ENCODE measurements at regions not wholly inside any gene's neighbourhood (a gene's known extent, or its start where the extent isn't known, plus 50 kb on each side); places are given as distances from the start of the nearest gene placed in this dataset.

DNA sequence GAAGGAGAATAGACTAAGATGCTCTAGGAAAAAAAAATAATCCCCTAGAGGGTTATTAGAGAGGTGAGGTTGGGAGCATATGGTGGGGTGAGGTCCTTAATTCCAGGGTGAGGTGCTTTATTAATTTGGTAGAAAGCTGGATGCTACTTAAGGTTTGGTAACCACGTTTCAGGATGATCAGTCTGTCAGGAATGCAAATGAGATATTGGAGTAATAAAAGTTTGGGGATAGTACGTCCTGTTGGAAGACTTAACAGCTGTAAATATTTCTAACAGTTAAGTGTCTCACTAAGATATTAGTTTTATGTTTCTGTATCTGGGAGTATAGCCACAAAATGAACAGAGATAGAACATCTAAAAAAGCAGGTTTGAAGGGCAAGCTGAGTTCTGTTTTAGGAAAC, 578.9 kb downstream of the CETN3 start:
- TF ChIP-seq, protein P1, sequence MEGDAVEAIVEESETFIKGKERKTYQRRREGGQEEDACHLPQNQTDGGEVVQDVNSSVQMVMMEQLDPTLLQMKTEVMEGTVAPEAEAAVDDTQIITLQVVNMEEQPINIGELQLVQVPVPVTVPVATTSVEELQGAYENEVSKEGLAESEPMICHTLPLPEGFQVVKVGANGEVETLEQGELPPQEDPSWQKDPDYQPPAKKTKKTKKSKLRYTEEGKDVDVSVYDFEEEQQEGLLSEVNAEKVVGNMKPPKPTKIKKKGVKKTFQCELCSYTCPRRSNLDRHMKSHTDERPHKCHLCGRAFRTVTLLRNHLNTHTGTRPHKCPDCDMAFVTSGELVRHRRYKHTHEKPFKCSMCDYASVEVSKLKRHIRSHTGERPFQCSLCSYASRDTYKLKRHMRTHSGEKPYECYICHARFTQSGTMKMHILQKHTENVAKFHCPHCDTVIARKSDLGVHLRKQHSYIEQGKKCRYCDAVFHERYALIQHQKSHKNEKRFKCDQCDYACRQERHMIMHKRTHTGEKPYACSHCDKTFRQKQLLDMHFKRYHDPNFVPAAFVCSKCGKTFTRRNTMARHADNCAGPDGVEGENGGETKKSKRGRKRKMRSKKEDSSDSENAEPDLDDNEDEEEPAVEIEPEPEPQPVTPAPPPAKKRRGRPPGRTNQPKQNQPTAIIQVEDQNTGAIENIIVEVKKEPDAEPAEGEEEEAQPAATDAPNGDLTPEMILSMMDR (IDR thresholded peaks at IDR 0.05 in 8 of 11, conservative IDR thresholded peaks at IDR 0.05 in 3 of 11), result no peak
- TF ChIP-seq POLR2AphosphoS5 (IDR thresholded peaks at IDR 0.05) (no peak), POLR2A (IDR thresholded peaks at IDR 0.05) (no peak)

Measured in spleen (tissue), 7 donors.